B cell (primary cell): ENCODE measurements at regions not wholly inside any gene's neighbourhood (a gene's known extent, or its start where the extent isn't known, plus 50 kb on each side); places are given as distances from the start of the nearest gene placed in this dataset.
"Not testable (repeated sequence)": the region's sequence is repeated elsewhere in the genome, so short reads cannot be mapped to it uniquely, and the experiment has no call there.

Experiments
- ATAC-seq: fragments of 200-7000 bp; cut with Tn5 transposase; one replicate; pipeline ENCODE4 v1.10.0; 2021; ENCODE audit warnings: low read depth, mild to moderate bottlenecking, moderate number of reproducible peaks, moderate library complexity
- CTCF ChIA-PET: fragments of 350-600 bp; sonication (Branson Sonifier 250); formaldehyde crosslinking; loops from one replicate; lab custom pipeline; 2021; ENCODE audit warnings: antibody characterized with exemption, inconsistent platforms; lab: Charles Lee
- POLR2A ChIA-PET: fragments of 350-600 bp; sonication (Branson Sonifier 250); formaldehyde crosslinking; loops from one replicate; lab custom pipeline; 2021; ENCODE audit warnings: antibody characterized with exemption; lab: Charles Lee
- DNase-seq: peaks from one replicate; pipeline ENCODE4 v3.0.0; 2013
- H2AFZ ChIP-seq: 2 replicates; pipeline ENCODE4 v1.6.1; 2012; ENCODE audit warnings: mild to moderate bottlenecking, low read depth, low read length; ENCODE audit not compliant: insufficient read depth, poor library complexity, severe bottlenecking
- H3K27ac ChIP-seq, 2 donors: 1 replicate in 1 of 2; 2 replicates in 1 of 2; pipeline ENCODE4 v1.5.1; 2012 to 2013; ENCODE audit warnings: low read length in 2 of 2, mild to moderate bottlenecking in 2 of 2, moderate library complexity in 1 of 2
- H3K27me3 ChIP-seq, 4 experiments: fragments of 200-600 bp in 1 of 4; sonication (generic) in 1 of 4; replicated peaks in 1 of 4; 1 replicate in 2 of 4; 2 replicates in 2 of 4; pipeline versions ENCODE4 v1.6.1 to v1.7.0; 2013 to 2016; ENCODE audit warnings: low read length in 3 of 4, mild to moderate bottlenecking in 2 of 4, mixed read lengths in 1 of 4, moderate library complexity in 1 of 4; ENCODE audit not compliant: insufficient read depth in 4 of 4, control insufficient read depth in 3 of 4; ENCODE audit errors: control extremely low read depth in 1 of 4
- H3K36me3 ChIP-seq, 2 experiments: replicated peaks in 1 of 2; 1 replicate in 1 of 2; 2 replicates in 1 of 2; pipeline versions ENCODE4 v1.6.1 to v1.7.1; 2013; ENCODE audit warnings: low read length in 1 of 2; ENCODE audit not compliant: insufficient read depth in 2 of 2, control insufficient read depth in 1 of 2; ENCODE audit errors: control extremely low read depth in 1 of 2, extremely low read depth in 1 of 2
- H3K4me1 ChIP-seq, 2 donors: fragments of 200-600 bp in 1 of 2; sonication (generic) in 1 of 2; 1 replicate in 1 of 2; 2 replicates in 1 of 2; pipeline versions ENCODE4 v1.5.1 to v1.6.1; 2013 to 2017; ENCODE audit warnings: low read length in 2 of 2; ENCODE audit not compliant: control insufficient read depth in 2 of 2, insufficient read depth in 2 of 2
- H3K4me2 ChIP-seq: replicated peaks from 2 replicates; pipeline ENCODE3; 2012; ENCODE audit warnings: mild to moderate bottlenecking, low read depth, low read length; ENCODE audit not compliant: poor library complexity, severe bottlenecking
- H3K4me3 ChIP-seq, 5 experiments: fragments of 200-600 bp in 1 of 5; sonication (generic) in 1 of 5; 1 replicate in 3 of 5; 2 replicates in 2 of 5; pipeline versions ENCODE4 v1.5.1 to v1.7.0; 2011 to 2016; ENCODE audit warnings: low read length in 4 of 5, mild to moderate bottlenecking in 4 of 5, low read depth in 2 of 5, control low read depth in 1 of 5, moderate library complexity in 1 of 5; ENCODE audit not compliant: insufficient read depth in 1 of 5; ENCODE audit errors: control extremely low read depth in 1 of 5, extremely low read depth in 1 of 5
- H3K79me2 ChIP-seq: fragments of 200-600 bp; sonication (generic); one replicate; pipeline ENCODE4 v1.6.0; 2016; ENCODE audit warnings: low read length; ENCODE audit not compliant: control insufficient read depth, insufficient read depth
- H3K9ac ChIP-seq: fragments of 200-600 bp; sonication (generic); 2 replicates; pipeline ENCODE4 v1.6.1; 2017; ENCODE audit warnings: mild to moderate bottlenecking, low read length, moderate library complexity
- H3K9me3 ChIP-seq, 3 donors: one replicate each; pipeline versions ENCODE4 v1.6.1 to v1.7.1; 2013; ENCODE audit warnings: low read length in 2 of 3; ENCODE audit not compliant: control insufficient read depth in 2 of 3, insufficient read depth in 1 of 3; ENCODE audit errors: control extremely low read depth in 1 of 3
- H4K20me1 ChIP-seq: 2 replicates; pipeline ENCODE4 v1.6.0; 2012; ENCODE audit warnings: mild to moderate bottlenecking, low read length; ENCODE audit not compliant: insufficient read depth, control insufficient read depth, poor library complexity, severe bottlenecking
- H3K27ac Mint-ChIP-seq: one replicate; pipeline ENCODE4 v1.8.0; 2021; ENCODE audit warnings: mixed read lengths
- H3K27me3 Mint-ChIP-seq: one replicate; pipeline ENCODE4 v1.8.0; 2021; ENCODE audit warnings: mixed read lengths
- H3K4me1 Mint-ChIP-seq: one replicate; pipeline ENCODE4 v1.8.0; 2021; ENCODE audit warnings: mixed read lengths
- H3K4me3 Mint-ChIP-seq: one replicate; pipeline ENCODE4 v1.8.0; 2021; ENCODE audit warnings: mixed read lengths
- H3K9me3 Mint-ChIP-seq: one replicate; pipeline ENCODE4 v1.8.0; 2022; ENCODE audit warnings: mixed read lengths; ENCODE audit not compliant: insufficient read depth
- WGBS: methylation state at CpG from one replicate; pipeline ENCODE4 v1.1.5; 2013; ENCODE audit warnings: missing lambda C conversion rate; ENCODE audit not compliant: insufficient coverage; 5-methylcytosine and 5-hydroxymethylcytosine counted together
- intact Hi-C: fragments of 100-400 bp; cut with micrococcal nuclease; formaldehyde crosslinking; loops from one replicate; pipeline ENCODE4 v1.10.0; 2022

DNA sequence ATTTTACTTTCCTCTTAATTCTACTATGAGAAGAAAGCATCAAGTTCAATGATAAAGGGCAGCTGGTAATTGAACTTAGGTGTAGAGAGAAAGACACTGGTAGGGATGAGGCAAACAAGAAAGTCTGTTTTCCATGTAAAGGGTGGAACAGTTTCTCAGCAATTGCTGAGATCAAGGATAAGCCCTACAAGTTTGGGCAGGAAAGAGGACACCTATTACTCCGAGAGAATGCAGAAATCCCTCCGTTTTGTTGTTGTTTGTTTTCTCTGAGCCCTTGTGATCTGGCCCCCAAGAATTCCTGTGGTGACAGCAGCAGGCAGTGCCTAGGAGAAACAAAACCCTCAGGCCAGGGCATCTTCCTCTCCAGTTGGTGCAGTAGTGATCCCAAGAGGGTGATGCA is 324.7 kb downstream of the SPATA31A6 start:
- H3K36me3 ChIP-seq, POLR2A ChIA-PET, H3K79me2 ChIP-seq, H3K4me3 Mint-ChIP-seq, DNase-seq, H3K4me3 ChIP-seq, H3K4me1 Mint-ChIP-seq, H2AFZ ChIP-seq, H3K4me1 ChIP-seq, H4K20me1 ChIP-seq, ATAC-seq, H3K4me2 ChIP-seq, H3K27me3 Mint-ChIP-seq, H3K9me3 Mint-ChIP-seq, CTCF ChIA-PET, H3K9me3 ChIP-seq, H3K27ac ChIP-seq, H3K9ac ChIP-seq, H3K27me3 ChIP-seq, H3K27ac Mint-ChIP-seq, intact Hi-C loops: not testable (repeated sequence)
- WGBS, result 53% methylated on average over 2 of the region's 2 CpGs

DNA sequence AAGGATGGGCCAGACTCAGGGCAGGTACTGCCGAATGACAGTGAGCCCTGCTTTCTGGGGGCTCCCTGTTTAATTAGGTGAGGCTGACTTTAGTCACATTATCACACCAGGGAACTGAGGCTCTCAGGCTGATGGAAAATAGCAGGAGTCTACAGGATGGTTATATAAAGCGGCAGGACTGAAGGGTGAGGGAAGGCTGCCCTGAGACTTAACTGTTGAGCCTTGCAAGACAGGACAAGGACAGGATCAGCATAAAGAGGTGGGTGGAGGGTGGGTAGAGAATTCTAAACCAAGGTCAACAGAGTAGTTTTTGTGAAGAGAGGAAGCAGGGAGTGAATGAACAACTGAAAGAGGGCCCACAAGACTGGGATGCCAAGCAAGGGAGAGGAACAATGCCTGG is 330.1 kb downstream of the SPATA31A6 start:
- WGBS, result no CpG with 5 or more reads among the region's 2 CpGs
- H3K4me3 Mint-ChIP-seq, CTCF ChIA-PET: not testable (repeated sequence)

DNA sequence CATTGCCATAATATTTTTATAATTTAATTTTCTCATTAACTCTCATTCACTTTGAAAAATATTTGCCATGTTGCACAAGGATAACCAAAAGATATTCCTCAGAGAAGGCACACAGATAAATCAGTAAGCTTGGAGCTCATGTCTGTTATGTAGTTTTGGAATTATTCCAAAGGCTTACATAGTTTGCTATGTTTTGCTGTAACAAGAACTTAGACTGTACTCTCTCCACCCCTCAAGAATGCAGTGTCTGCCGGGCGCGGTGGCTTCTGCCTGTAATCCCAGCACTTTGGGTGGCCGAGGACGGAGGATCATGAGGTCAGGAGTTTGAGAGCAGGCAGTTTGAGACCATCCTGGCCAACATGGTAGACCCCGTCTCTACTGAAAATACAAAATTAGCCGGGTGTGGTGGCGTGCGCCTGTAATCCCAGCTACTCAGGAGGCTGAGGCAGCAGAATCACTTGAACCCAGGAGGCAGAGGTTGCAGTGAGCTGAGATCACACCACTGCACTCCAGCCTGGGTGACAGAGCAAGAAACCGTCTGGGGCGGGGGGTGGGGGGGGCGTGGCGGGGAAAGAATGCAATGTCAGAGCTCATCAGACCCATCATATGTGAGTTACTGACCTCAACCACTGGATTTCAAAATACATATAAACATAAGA is 351.0 kb downstream of the SPATA31A6 start:
- H3K9me3 Mint-ChIP-seq, H3K79me2 ChIP-seq, H4K20me1 ChIP-seq, H3K4me1 Mint-ChIP-seq, H3K27me3 ChIP-seq, H3K4me3 ChIP-seq, H3K27ac ChIP-seq, H3K4me2 ChIP-seq, H3K4me1 ChIP-seq, H3K4me3 Mint-ChIP-seq, H3K27ac Mint-ChIP-seq, H3K9me3 ChIP-seq, H3K27me3 Mint-ChIP-seq, intact Hi-C loops, CTCF ChIA-PET, H3K36me3 ChIP-seq, H3K9ac ChIP-seq, POLR2A ChIA-PET, H2AFZ ChIP-seq: not testable (repeated sequence)
- no CpG with 5 or more reads among the region's 13 CpGs for WGBS
- DNase-seq (peak; percentile 1), ATAC-seq (peak; percentile 40)

More for the DNA sequence above, 330.1 kb downstream of the SPATA31A6 start:
- H3K27me3 Mint-ChIP-seq, POLR2A ChIA-PET, H4K20me1 ChIP-seq, H3K36me3 ChIP-seq, H3K79me2 ChIP-seq, H3K9me3 ChIP-seq, H3K27me3 ChIP-seq, H3K27ac ChIP-seq, intact Hi-C loops, H3K4me3 ChIP-seq, H3K4me1 ChIP-seq, H3K4me2 ChIP-seq, DNase-seq, H3K4me1 Mint-ChIP-seq, ATAC-seq, H3K27ac Mint-ChIP-seq, H3K9me3 Mint-ChIP-seq, H2AFZ ChIP-seq, H3K9ac ChIP-seq: not testable (repeated sequence)
